ENCODE measurements at regions not wholly inside any gene's neighbourhood (a gene's known extent, or its start where the extent isn't known, plus 50 kb on each side); places are given as distances from the start of the nearest gene placed in this dataset.

DNA sequence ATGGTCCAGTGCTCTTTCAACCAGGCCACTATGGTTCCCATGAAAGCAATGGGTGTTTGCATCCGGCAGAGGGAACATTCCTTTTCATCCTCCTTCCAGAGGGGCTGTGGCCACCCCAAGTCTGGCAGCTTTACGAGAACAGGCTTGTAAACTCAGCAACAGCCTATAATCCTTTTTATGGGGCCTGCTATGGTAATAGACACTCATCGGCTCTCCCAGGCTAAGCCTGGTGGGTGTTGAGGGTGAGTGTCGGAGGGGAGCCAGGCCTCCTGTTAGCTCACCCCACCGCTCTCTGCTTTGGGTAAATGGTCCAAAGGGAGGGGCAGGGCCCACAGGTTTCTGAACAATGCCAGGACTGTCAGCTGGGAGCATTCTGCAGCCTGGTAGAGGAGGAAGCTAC is 111.6 kb upstream of the CD82 start:
- H3K4me1 ChIP-seq (ENCODE audit: insufficient read depth), result no peaks in the 10 kb centered on the region
- DNase-seq, result no peak
- no peak overlapping the region for H3K4me3 ChIP-seq
- H3K9me3 ChIP-seq, result no peaks in the 10 kb centered on the region
- H3K27ac ChIP-seq, result no peak overlapping the region
- no peaks in the 10 kb centered on the region for H3K36me3 ChIP-seq
- 89 to 100% (median 92%) methylated on average over 5 of the region's 5 CpGs for WGBS, 3 donors
- intact Hi-C loops (cut with DNase I), result no loop called here
- TF ChIP-seq EP300 (IDR thresholded peaks at IDR 0.05) (no peak), CTCF (IDR thresholded peaks at IDR 0.05) (no peak), POLR2A (IDR thresholded peaks at IDR 0.05) (no peak)
- H3K27me3 ChIP-seq, result no peaks in the 10 kb centered on the region

DNA sequence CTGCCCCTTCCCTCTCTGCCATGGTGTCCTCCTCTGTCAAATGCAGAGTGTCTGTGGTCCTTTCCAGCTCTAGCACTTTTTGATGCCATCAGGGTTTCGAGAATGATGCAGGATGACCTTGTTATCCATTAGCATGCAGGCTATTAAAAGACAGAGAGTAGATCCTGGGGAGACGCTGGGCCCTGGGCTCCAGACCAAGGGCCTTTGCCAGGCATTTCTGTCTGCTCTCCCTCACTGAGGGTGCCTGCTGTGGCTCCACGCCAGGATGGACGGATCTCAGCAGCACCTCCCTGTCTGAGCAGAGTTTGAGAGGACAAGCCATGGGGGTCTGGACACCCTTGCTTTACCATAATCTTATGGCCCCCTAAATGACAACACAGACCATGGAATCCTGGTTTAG is 110.8 kb upstream of the CD82 start:
- Histone ChIP-seq H3K9me3 (no peaks in the 10 kb centered on the region), H3K4me3 (no peak overlapping the region), H3K36me3 (no peaks in the 10 kb centered on the region), H3K4me1 (ENCODE audit: insufficient read depth) (no peaks in the 10 kb centered on the region), H3K27ac (no peak overlapping the region), H3K27me3 (no peaks in the 10 kb centered on the region)
- TF ChIP-seq CTCF (IDR thresholded peaks at IDR 0.05), result no peak
- no peak for TF ChIP-seq POLR2A (IDR thresholded peaks at IDR 0.05)
- TF ChIP-seq EP300 (IDR thresholded peaks at IDR 0.05), result no peak
- intact Hi-C loops (cut with DNase I), result no loop called here
- WGBS, 3 donors, result 41 to 57% (median 53%) methylated on average over 4 of the region's 4 CpGs
- DNase-seq, result no peak

DNA sequence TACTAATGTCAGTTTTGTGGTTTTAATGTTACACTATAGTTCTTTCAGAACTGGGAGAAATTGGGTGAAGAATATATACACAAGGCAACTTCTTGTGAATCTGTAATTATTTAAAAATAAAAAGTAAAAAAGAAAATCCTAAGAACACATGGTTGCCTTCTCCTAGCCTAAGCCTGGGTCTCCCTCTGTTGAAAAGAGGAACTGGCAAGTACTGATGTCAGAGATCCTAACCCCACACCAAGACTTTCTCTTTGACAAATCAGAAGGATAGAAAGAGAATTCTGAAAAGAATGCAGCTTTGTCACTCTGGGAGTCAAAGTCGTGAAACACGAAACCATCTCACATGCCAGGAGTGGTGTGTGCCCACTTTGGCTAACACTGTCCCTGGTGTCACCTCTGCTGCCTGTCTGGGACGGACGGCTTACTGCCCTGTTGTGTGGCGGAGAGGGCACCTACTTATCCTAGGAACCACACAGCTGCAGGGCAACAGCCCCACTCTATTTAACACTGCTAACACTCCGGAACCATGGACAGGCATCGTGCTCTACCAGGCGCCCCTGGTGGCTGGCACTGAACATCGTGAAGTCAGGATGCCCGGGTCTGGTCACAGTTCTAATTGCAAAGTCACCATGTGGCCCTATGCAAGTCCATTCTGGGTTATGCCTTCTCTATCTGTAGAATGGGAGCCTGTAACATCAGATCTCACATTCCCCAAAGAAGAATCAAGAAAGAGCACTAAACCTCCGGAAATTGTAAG is 108.7 kb upstream of the CD82 start:
- no peak for DNase-seq
- no peak overlapping the region for H3K27ac ChIP-seq
- TF ChIP-seq POLR2A (IDR thresholded peaks at IDR 0.05), result no peak
- no peak for TF ChIP-seq CTCF (IDR thresholded peaks at IDR 0.05)
- TF ChIP-seq EP300 (IDR thresholded peaks at IDR 0.05), result no peak
- intact Hi-C loops (cut with DNase I), result no loop called here
- H3K27me3 ChIP-seq, result no peaks in the 10 kb centered on the region
- 52 to 70% (median 62%) methylated on average over 11 of the region's 11 CpGs for WGBS, 3 donors
- no peak overlapping the region for H3K4me3 ChIP-seq
- no peaks in the 10 kb centered on the region for H3K4me1 ChIP-seq (ENCODE audit: insufficient read depth)
- H3K9me3 ChIP-seq, result no peaks in the 10 kb centered on the region
- H3K36me3 ChIP-seq, result no peaks in the 10 kb centered on the region

DNA sequence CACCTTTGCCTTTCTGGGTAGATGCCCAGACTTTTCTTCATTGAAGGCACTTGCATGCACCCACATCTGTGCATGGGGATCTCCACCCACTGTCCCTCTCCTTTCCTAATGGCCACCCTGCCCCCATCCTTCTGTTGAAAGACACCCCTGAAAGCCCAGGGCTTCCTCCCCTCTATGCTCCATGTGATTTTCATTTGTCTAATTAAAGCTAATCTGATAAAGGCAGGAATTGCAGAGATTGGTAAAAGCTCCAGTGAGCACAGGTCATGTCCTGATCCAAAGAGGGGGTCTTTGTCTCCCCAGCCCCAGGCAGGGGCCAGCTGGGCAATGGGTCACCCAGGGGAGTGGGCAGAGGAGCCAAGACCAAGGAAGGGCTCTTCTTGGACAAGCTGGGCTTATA is 107.6 kb upstream of the CD82 start:
- Histone ChIP-seq H3K27me3 (no peaks in the 10 kb centered on the region), H3K36me3 (no peaks in the 10 kb centered on the region), H3K27ac (no peak overlapping the region), H3K4me3 (no peak overlapping the region), H3K4me1 (ENCODE audit: insufficient read depth) (no peaks in the 10 kb centered on the region), H3K9me3 (no peaks in the 10 kb centered on the region)
- TF ChIP-seq POLR2A (IDR thresholded peaks at IDR 0.05) (no peak), CTCF (IDR thresholded peaks at IDR 0.05) (no peak), EP300 (IDR thresholded peaks at IDR 0.05) (no peak)
- intact Hi-C loops (cut with DNase I), result no loop called here
- no peak for DNase-seq

Measured in ovary (tissue), 7 donors.